GM18502 (cell line): ENCODE measurements at regions not wholly inside any gene's neighbourhood (a gene's known extent, or its start where the extent isn't known, plus 50 kb on each side); places are given as distances from the start of the nearest gene placed in this dataset.

ENCODE experiments used
- ATAC-seq: cut with Tn5 transposase; IDR thresholded peaks from one replicate; pipeline ENCODE4 v1.9.1; 2021; ENCODE audit warnings: mild to moderate bottlenecking; ENCODE audit not compliant: unreplicated experiment, poor library complexity

GRCh38 chr15:93239591-93239990 lies 150.6 kb upstream of the RGMA start:
- no peak for ATAC-seq

DNA sequence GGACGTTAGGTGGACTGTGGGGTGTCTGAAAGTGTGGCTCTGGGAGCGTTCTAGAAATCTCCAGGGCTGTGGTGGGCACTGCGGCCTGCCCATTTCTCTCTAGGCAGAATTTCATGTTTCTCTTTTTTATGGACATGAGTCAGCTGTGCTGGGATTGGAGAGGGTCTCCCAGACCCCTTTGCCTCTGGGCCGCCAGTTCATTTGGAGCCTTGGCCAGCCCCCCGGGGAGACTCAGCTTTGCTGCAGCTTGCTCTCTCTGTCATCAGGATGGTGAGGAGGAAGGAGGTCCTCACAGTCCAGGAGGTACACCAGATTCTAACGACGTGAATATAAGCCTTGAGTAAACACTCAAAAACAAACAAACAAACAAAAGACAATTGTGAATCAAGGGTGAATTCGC lies 149.6 kb upstream of the RGMA start:
- no peak for ATAC-seq

DNA sequence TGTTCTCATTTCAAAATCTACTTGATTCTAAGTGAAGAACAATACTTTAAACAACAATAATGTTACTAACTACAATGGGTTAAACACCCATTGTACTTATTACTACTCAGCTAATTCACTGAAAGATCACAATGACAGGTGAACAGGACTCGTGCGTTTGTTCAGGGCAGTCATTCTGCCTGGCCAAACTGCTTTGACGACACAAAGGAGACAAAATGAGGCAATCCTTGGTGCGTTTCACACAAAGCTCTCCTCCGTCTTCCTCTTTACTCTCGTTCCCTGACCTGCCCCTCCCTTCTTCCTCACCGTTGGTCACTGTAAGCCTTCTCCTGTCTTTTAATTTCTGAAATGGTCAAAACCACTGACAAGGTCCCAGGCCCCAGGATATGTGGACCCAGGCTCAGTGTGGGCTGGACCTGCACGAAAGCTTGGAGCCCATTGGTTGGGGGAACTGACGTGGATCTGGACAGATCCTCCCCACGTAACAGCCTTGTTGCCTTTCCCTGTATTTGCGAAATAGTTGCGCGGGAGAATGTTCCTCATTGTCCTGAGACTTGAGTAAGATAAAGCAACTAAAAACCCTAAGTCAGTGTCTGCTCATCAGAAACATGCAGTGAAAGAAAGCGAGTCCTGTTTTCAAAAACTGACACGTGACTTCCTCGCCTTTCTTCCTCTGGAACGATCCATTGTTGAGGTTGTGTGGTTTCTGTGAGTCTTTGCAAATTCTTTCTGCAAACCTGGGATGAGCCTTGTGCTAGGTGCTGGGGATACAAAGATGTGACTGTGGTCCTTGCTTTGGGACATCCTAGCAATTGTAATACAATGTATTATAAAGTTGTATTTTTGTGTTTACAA lies 147.1 kb upstream of the RGMA start:
- no peak for ATAC-seq

DNA sequence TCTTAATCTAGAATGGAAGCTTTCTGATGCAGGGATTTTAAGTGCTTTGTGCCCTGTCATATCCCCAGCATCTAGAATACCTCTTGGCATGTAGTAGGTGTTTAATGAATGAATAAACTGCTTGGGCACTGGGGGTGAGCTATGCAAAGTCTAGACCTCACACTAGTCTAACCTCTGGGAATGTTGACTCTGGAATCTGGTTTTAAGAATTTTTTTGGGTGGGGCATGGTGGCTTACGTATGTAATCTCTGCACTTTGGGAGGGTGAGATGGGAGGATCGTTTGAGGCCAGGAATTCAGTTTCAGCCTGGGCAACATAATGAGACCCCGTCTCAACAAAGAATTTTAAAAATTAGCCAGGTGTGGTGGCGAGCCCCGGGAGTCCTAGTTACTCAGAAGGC lies 146.3 kb upstream of the RGMA start:
- ATAC-seq: no peak

DNA sequence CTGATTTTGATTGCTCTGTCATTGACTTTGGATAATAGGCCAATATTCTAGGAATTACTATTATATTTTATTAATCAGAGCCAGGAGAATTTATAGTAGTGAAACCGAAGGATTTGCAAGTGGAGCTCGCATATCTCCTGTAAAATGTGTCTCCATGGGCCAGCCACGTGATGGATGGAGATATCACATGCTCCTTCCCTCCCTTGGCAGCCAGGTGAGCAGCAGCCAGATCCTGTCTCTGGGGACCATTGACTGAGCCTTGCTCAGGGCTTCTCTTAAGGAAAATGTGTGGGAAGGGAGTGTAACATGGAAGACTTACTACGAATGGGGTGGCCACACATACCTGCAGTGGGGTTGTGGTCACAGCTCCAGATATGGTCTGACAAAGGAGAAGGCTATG lies 144.7 kb upstream of the RGMA start:
- no peak for ATAC-seq

DNA sequence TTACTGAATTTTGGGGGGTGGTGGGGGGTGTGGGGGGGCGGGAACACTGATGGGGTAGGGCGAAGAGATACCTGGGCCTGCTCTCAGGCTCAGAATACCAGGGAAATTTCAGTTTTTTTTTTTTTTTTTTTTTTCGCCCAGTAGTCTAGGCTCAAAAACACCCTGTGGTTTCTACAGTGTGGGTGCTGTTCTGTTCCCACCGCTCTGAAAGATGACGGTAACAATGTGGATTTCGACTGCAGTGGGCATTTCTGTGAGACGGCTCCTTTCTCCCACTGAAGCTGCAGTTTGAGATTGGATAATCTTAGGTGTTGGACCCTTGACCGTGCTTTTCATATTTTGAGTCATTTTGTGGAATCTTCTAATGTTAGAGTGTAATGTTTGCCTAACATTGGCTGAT lies 143.8 kb upstream of the RGMA start:
- no peak for ATAC-seq

DNA sequence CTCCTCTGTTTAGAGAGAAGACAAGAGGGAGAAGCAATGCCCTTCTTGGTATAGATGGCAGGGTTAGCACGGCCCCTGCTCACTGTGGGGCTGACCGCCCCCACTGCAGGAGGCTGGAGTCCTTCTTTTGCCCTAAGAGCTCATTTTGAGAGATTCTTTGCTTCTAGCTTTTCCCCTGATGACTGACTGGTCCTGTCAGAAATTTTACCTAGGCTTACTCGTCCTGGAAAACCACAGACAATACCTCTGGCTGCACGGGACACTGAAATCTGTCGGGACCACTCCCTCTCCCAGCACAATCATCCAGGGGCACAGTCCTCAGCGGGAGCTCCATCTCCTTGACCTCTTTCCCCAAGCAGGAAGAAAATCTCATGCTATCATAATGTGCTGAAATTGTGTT lies 143.0 kb upstream of the RGMA start:
- no peak for ATAC-seq

GRCh38 chr15:93231261-93231925 lies 142.4 kb upstream of the RGMA start:
- no peak for ATAC-seq

- no peak for ATAC-seq
Measured at GRCh38 chr15:93228546-93228945, 139.5 kb upstream of the RGMA start.

- no peak for ATAC-seq
Measured at GRCh38 chr15:93223803-93224202, 134.8 kb upstream of the RGMA start.

DNA sequence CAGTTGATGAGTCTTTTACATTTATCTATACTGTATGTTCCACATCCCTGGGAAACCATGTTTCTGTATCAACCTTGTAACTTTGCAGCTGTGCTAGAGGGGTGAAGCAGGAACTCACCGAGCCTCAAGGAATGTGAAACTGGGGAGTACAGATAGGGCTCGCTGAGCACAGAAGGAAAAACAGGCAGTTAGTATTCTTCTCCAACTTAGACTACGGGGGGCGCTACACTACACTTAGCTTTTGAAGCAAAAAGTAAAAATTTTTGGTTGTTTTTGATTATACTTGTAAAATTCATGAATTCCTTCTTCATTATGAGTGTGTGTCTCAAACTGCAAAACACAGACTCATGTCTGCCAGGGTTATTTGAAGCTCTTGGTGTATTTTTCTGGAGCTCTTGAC lies 132.7 kb upstream of the RGMA start:
- ATAC-seq: no peak

DNA sequence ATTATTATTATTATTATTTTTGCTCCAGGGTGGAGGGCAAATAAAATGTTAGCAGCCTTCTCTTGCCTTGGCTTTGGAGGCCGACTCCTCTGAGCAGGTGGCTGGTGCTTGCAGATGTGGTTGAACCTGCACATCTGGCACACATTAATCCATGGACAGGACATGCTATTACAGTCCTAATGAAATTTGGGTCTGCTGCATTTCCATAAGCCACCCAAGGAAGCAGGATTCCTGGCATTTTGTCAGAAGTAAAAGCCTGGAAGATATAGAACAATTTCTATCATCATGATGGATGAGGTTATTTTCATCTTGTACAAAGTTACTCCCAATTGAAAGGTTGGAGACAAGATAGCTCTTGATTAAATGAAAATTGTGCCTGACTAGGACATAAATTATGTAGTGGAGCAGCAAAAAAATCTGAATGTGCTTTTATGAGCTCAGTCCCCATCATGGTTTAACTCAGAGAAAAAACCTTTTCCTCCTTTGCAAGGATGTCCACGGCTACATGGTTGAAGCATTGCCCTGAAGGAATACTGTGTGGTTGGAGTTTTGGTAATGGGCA lies 130.9 kb upstream of the RGMA start:
- ATAC-seq: no peak

DNA sequence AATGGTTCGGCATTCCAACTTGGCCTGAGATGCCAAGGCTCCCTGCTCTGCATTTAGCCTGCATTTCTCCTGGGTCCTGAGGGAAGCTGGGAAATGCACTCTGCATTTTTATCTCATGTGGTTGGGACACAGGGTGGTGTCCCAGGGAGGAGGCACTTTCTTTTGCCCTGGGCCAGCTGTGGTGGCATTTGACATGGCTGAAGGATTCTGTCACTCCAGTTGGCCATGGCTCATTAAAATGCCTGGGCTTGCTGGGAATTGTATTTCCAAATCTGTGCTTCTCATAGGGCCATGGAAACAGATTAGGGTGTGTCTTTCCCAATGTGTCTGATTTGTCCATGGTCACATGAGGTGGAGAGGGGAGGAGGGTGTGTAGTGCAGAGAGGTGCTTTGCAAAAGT lies 128.3 kb upstream of the RGMA start:
- ATAC-seq: no peak

DNA sequence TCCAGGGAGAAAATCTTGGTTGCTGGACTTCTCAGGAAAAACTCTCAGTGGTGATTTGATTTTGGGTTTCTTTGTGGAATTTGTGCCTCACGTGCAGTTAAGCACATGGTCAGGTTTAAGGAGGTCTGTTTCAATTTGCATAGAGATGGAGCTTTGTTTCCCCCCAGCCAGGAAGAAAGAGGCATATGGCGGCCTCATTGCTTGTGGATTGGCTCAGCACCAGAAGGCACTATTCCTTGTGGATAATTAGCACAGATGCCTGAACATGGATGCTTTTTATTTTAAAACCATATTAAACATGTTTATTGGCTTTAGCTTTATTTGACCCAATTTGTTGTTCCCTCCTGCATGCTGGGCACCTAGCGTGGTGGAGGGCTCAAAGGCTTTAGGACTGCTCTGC lies 125.1 kb upstream of the RGMA start:
- ATAC-seq: no peak

DNA sequence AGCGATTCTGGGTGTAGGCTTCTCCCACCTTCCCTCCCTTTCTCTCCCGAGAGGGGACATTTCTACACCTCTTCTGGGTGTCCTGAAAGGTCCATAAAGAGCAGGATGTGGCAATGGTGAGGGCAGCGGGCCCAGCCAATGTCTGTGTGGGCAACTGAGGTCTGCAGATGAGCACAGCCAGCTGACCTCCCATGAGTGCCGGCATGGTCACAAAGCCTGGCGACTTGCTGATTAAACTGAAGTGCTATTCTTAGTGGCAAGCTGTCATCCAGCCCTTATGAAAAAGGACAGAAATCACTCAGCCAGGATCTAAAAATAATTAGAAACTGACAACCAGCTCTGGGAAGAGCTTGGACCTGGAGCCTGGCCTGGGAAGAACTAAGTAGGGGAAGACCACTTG lies 124.3 kb upstream of the RGMA start:
- no peak for ATAC-seq

- ATAC-seq: no peak
Measured at GRCh38 chr15:93212578-93212977, 123.6 kb upstream of the RGMA start.

GRCh38 chr15:93210995-93211394 lies 122.0 kb upstream of the RGMA start:
- ATAC-seq: no peak

DNA sequence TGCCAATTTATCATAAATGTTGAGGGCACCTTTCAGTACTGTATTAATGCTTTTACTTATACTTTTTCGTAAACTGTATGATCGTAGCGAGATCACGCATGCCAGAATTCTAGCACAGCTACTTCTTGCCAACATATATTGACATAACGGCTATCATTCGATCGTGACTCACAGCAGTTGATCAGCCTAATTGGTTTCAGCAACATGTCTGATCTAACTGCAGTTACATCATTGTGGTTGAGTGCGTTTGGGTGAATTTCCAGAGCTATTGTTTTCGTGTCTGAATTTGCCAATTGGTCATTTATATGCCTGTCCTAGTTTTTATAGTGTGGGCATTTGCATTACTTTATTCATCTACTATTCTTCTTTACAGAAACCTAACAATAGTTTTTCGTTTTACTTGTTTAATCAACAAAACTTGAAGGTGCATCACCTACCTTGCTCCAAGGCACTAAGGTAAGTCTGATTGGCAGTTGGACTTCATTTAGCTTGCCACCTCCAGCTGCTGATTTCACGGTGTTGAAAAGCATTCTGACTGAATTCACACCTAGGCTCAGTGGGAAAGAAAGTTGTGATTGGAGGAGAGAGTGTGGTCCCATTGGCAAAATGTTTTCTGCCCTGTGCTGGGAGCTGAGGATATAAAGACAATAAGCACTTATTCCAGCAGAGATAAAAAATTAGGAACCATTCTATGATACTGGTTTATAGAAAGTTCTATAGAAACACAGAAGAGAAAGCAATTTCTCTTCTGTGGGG lies 120.9 kb upstream of the RGMA start:
- ATAC-seq: no peak

DNA sequence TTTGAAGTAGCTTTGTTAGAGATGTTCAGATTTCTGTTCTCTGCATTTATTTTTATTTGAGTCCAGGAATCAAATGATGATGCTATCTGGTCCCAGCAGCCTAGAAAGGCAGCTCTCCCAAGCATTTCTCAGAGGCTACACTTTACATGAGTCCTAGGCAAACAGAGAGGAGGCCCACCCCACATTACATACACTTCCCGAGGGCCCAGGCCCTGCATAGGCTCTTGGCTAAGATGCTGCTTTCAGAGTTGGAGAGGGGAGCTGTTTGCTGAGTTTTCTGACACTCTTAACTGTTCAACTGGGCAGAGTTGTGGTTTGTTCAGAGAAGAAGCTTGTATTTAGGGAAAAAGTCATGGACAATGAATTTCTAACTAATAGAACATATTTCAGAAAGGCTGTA lies 117.9 kb upstream of the RGMA start:
- ATAC-seq: no peak

DNA sequence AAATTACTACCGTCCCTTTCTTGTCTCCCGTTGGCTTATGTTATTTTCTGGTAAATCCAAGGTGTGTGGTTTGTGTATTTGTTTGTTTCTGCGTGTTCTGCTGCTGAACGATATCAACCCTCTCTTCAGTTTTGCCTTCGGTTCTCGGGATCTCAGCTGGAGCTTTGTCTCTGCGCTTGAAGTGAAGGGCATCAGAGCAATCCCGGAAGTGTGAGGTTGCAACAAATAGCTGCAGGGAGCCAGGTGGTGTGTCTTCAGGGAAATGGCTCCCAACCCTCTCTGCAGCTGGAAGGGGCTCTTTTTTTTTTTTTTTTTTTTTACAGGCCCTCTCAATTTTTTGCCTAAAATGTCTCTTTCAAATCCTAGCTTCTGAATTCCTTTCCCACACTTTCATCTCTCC lies 116.4 kb upstream of the RGMA start:
- ATAC-seq: no peak

GRCh38 chr15:93203036-93203435 lies 114.0 kb upstream of the RGMA start:
- ATAC-seq: no peak
